Activated CD8-positive, alpha-beta memory T cell treated with anti-CD3 and anti-CD28 coated beads for 4 hours (primary cell): ENCODE measurements at regions not wholly inside any gene's neighbourhood (a gene's known extent, or its start where the extent isn't known, plus 50 kb on each side); places are given as distances from the start of the nearest gene placed in this dataset.
"Not testable (repeated sequence)": the region's sequence is repeated elsewhere in the genome, so short reads cannot be mapped to it uniquely, and the experiment has no call there.

ENCODE experiments used
- DNase-seq, 2 donors: peaks; one replicate each; pipeline ENCODE4 v3.0.0-alpha.2; 2020; ENCODE audit warnings: low read depth in 2 of 2

GRCh38 chr1:121573881-121574504 lies 389.2 kb downstream of the SRGAP2C start:
- DNase-seq = not testable (repeated sequence)

- DNase-seq = not testable (repeated sequence)
Observed at GRCh38 chr1:121574505-121574899, 389.7 kb downstream of the SRGAP2C start.

DNA sequence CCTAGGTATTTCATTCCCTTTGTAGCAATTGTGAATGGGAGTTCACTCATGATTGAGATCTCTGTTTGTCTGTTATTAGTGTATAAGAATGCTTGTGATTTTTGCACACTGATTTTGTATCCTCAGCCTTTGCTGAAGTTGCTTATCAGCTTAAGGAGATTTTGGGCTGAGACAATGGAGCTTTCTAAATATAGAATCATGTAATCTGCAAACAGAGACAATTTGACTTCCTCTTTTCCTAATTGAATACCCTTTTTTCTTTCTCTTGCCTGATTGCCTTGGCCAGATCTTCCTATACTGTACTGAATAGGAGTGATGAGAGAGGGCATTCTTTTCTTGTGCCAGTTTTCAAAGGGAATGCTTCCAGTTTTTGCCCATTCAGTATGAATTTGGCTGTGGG lies 398.1 kb downstream of the SRGAP2C start:
- not testable (repeated sequence) for DNase-seq

DNA sequence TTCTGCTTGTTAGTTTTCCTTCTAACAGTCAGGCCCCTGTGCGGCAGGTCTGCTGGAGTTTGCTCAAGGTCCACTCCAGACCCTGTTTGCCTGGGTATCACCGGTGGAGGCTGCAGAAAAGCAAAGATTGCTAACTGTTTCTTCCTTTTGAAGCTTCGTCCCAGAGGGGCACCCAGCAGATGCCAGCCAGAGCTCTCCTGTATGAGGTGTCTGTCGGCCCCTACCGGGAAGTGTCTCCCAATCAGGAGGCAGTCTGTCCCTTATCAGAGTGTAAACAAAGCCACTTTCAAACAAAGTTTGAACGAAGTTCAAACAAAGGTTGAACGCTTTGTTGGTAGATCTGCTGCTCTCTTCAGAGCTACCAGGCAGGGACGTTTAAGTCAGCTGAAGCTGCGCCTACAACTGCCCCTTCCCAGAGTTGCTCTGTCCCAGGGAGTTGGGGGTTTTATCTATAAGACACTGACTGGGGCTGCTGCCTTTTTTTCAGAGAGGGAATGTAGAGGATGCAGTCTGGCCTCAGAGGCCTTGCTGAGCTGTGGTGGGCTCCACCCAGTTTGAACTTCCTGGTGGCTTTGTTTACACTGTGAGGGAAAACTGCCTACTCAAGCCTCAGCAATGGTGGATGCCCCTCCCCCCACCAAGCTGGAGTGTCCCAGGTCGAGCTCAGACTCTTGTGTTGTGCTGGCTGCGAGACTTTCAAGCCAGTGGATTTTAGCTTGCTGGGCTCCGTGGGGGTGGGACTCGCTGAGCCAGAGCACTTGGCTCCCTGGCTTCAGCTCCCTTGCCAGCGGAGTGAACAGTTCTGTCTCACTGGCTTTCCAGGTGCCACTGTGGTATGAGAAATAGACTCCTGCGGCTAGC lies 401.8 kb downstream of the SRGAP2C start:
- no peak for DNase-seq

- DNase-seq = no peak
Observed at GRCh38 chr1:121587230-121587569, 402.4 kb downstream of the SRGAP2C start.

GRCh38 chr1:121587777-121588176 lies 403.0 kb downstream of the SRGAP2C start:
- DNase-seq = no peak

- DNase-seq = no peak
Observed at GRCh38 chr1:121594096-121594495, 409.3 kb downstream of the SRGAP2C start.

GRCh38 chr1:121595089-121595488 lies 410.3 kb downstream of the SRGAP2C start:
- DNase-seq = no peak

- not testable (repeated sequence) for DNase-seq
Observed at GRCh38 chr1:121604843-121605444, 420.2 kb downstream of the SRGAP2C start.

GRCh38 chr1:121607499-121607898 lies 422.7 kb downstream of the SRGAP2C start:
- DNase-seq = not testable (repeated sequence)
